HG03378 (cell line): ENCODE measurements at regions not wholly inside any gene's neighbourhood (a gene's known extent, or its start where the extent isn't known, plus 50 kb on each side); places are given as distances from the start of the nearest gene placed in this dataset.

ENCODE experiments used
- ATAC-seq: cut with Tn5 transposase; IDR thresholded peaks from one replicate; pipeline ENCODE4 v1.9.1; 2021; ENCODE audit warnings: mild to moderate bottlenecking, moderate library complexity; ENCODE audit not compliant: unreplicated experiment

GRCh38 chr6:77181749-77182148 lies 281.5 kb downstream of the HTR1B start:
- no peak for ATAC-seq

- ATAC-seq, result no peak
Measured at GRCh38 chr6:77180326-77180725, 283.0 kb downstream of the HTR1B start.

DNA sequence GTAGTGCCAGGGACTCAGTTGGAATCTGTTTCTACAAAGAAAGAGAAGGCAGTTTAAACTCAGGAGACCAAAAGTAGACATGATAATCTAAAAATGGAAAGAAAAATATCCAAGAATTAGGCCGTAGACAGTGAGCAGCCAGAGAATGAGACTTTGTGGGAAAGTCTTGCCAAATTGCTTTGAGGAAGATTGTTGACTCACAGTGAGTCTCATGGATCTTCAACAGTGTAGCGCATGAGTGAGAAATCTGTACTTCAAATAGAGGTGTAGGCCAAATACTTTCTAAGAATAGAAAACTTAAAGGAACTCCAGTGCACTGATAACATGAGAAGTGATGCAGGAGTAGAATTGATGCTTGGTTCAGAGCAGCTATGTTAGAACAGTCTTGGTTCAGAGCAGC lies 284.5 kb downstream of the HTR1B start:
- ATAC-seq, result no peak

- ATAC-seq, result no peak
Measured at GRCh38 chr6:77177470-77177869, 285.8 kb downstream of the HTR1B start.

- no peak for ATAC-seq
Measured at GRCh38 chr6:77173472-77174074, 289.7 kb downstream of the HTR1B start.

DNA sequence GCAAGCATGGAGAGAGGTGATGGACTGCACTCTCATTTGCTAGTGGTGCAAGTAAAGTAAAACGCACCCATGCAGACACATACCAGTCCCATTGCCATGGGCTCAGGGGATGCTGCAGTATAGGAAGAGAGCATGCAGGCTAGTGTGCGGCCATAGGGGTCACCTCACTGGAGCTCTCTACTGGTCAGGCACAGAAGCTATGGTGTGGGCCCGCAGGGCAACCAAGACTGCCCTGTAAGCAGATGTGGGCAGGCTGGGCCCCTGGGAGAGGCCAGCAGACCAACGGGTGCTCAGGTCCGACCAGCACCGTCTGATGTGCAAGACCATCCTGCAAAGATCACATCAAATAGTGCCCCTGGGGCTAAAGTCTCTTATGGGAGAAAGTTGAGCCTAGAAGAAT lies 290.7 kb downstream of the HTR1B start:
- ATAC-seq, result no peak

GRCh38 chr6:77159730-77160129 lies 303.6 kb downstream of the HTR1B start:
- no peak for ATAC-seq

DNA sequence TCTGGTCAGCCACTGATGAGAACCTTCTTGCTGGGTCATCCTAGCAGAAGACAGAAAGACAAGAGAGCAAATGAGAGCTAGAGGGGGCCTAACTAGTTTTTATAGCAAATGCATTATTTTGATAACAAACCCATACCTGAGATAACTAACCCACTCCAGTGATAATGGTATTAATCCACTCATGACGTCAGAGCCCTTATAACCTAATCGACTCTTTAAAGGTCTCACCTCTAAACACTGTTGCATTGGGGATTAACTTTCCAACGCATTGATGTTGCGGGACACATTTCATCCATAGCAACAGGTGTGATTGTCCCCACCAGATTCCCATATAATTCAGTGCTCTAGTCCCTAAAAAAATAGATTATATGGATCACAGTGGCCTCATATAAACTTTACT lies 312.1 kb downstream of the HTR1B start:
- no peak for ATAC-seq

DNA sequence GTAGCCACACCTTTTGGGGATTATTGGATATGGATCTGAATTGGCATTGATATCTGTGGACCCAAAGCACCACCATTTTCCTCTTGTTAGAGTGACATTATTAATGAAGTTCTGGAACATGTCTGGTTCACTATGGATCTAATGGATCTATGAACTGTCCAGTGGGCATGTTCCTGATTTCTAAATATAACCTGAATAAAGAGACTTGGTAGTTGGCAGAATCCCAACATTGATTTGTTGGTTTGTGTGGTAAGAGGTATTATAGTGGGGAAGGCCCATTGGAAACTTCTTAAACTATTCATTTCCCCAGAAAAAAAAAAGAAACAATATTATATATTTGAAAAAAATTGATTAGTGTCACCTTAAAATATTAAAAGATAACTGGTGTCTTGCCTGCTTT lies 312.6 kb downstream of the HTR1B start:
- ATAC-seq, result no peak

DNA sequence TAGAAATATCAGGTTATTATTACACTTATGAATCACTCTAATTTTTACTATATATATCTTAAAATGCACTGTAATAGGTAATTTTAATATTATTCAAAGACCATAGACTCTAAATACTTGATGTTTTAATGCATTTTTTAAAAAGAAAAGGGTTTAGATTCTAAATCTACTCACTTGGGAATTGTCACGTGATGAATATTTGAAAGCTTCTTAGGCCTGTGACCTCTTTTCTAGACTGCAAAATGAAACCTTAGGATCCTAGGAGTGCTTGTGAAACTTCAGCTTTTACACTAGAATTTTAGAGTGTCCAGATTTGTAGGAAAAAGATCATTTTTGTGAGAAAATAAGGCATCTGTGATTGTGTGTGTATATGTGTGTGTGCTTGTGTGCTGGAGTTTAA lies 318.0 kb downstream of the HTR1B start:
- no peak for ATAC-seq

GRCh38 chr6:77143659-77144447 lies 319.4 kb downstream of the HTR1B start:
- no peak for ATAC-seq

- no peak for ATAC-seq
Measured at GRCh38 chr6:77136086-77136485, 327.2 kb downstream of the HTR1B start.

DNA sequence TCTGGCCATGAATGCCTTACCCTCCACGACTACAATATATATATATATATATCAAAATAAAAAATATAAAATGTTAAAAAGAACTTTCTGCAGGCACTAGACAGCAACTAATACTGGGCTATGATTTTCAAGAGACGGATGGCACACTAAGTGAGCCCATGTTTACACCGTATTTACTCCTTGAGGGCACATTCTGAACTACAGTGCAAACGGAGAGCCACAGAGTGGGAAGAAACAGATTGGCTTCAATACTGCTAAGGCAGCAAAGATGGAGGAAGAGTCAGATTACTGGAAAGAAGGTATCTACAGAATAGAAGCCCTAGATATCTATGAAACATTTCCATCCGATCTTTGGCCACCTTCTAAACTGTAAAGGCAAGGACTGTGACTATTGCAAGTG lies 330.3 kb downstream of the HTR1B start:
- ATAC-seq, result no peak

GRCh38 chr6:77131426-77131825 lies 331.9 kb downstream of the HTR1B start:
- ATAC-seq, result no peak

GRCh38 chr6:77124604-77125003 lies 338.7 kb downstream of the HTR1B start:
- no peak for ATAC-seq

GRCh38 chr6:77123527-77123926 lies 339.8 kb downstream of the HTR1B start:
- ATAC-seq, result no peak

DNA sequence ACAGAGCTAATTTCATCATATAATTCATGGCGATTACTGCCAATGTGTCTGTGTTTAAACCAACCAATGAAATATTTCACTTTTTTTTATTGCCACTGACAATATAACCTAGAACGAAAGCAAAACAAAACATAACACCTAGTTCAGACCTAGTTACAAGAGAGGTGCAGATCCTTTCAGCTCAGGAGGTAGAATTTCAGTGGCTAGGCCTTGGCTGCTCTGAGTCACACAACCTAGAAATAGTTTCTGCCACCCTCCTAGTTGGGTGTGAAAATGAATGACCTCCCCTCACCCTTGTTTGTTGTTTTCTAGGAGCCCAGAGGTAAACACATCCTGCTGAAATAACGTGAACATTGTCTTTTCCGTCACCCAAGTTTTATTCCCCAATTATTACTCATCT lies 356.3 kb downstream of the HTR1B start:
- ATAC-seq, result no peak

DNA sequence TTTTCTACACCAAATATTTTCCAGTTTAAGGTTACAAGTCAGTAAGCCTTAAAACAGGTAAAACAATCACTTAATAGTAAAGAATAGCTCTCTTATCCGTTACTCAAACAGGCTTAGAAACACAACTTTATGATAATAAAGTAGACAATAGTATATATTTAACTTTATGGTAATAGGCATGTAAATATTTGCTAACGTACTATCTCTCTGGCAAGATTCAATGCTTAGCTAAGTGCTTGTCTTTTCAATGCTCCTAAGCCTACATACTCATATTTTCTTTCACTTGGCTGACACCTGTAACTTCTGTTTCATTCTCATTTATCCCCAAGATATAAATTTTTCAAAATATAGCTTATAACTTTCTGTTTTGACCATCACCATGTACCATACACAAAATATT lies 358.2 kb downstream of the HTR1B start:
- no peak for ATAC-seq

DNA sequence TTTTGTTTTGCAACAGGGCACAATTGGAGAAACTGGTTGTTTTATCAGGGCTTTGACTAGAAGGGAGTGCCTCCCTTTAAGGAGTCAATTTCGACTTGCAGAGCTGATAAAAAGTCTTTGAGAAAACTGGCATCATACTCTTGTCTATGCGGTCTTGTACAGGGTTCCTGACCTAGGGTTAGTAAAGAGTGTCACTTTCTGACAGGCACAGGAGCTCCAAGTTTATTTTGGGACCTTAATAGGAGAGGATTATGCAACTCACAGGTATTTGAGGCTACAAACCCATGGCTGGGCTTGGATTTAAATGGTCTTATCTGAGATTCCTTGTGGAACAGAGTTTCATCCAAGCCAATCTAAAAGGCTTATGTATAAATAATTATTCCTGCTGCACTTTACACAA lies 365.4 kb downstream of the HTR1B start:
- no peak for ATAC-seq

- ATAC-seq, result no peak
Measured at GRCh38 chr6:77095936-77096627, 367.2 kb downstream of the HTR1B start.

DNA sequence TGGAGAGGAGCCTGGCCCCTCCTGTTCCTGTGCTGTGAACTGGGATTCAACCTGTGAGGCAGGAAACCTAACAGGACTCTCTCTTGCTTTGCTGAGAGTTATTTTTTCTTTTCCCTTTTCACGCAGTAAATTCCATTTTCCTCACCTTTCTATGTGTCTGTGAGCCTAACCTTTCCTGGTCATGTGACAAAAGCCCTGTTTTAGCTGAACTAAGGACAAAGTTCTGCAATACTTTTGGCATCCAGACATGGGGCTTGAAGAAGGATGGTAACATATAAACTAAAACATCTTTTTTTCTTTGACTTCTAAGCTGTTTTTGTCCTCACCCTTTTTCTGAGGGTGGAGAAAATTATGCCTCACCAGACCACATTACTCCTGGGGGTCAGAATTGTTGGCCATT lies 368.5 kb downstream of the HTR1B start:
- ATAC-seq, result no peak

DNA sequence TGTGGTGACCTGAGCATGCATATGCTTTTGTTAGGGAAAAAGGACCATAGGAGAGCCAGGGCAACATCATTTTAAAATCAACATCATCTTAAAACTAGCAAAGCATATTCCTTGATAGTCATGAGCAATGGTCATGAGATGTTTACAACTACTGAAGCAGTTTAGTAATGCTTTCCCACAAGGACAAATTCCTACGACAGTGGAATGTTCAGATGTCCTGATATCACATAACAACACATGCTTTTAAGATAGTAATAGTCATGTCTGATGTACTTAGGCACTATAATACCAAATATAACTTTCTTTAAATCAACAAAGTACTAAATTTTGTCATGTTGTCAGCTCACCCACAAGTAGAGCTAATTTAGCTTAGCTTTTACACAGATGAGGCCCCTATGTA lies 370.3 kb downstream of the HTR1B start:
- ATAC-seq, result no peak
